ENCODE measurements at regions not wholly inside any gene's neighbourhood (a gene's known extent, or its start where the extent isn't known, plus 50 kb on each side); places are given as distances from the start of the nearest gene placed in this dataset.

DNA sequence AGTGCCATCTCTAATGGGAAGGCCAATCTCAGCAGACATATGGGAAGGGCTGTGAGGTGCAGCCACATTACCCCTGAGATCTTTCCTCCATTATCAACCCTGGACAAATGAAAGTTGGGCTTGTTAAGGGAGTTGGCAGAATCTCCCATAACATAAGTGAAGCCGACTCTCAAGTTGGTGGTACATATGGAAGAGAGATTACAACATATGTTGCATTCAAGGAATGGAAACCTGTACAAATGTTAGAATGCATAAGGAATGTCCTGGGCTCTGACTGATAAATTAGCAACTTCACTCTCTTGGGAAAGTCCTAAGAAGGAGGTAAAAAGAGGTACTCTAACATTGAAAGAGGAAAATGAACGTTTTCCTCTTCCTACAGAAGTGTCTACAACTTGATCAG, 288.7 kb downstream of the IL20RB start:
- TF ChIP-seq POLR2A (IDR thresholded peaks at IDR 0.05; ENCODE audit: low read depth, low read length) = no peak
- no peak for TF ChIP-seq RFX5 (IDR thresholded peaks at IDR 0.05; ENCODE audit: low read depth, low read length)
- TF ChIP-seq, protein P1, sequence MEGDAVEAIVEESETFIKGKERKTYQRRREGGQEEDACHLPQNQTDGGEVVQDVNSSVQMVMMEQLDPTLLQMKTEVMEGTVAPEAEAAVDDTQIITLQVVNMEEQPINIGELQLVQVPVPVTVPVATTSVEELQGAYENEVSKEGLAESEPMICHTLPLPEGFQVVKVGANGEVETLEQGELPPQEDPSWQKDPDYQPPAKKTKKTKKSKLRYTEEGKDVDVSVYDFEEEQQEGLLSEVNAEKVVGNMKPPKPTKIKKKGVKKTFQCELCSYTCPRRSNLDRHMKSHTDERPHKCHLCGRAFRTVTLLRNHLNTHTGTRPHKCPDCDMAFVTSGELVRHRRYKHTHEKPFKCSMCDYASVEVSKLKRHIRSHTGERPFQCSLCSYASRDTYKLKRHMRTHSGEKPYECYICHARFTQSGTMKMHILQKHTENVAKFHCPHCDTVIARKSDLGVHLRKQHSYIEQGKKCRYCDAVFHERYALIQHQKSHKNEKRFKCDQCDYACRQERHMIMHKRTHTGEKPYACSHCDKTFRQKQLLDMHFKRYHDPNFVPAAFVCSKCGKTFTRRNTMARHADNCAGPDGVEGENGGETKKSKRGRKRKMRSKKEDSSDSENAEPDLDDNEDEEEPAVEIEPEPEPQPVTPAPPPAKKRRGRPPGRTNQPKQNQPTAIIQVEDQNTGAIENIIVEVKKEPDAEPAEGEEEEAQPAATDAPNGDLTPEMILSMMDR (conservative IDR thresholded peaks at IDR 0.05; ENCODE audit: low read depth, low read length) = no peak
- no peak for TF ChIP-seq RAD21 (IDR thresholded peaks at IDR 0.05; ENCODE audit: low read length)
- no peak for TF ChIP-seq MAZ (IDR thresholded peaks at IDR 0.05; ENCODE audit: borderline replicate concordance, low read depth, low read length)
- no peak for TF ChIP-seq MAFK (IDR thresholded peaks at IDR 0.05; ENCODE audit: low read depth, low read length)
- no peak for TF ChIP-seq CEBPB (IDR thresholded peaks at IDR 0.05; ENCODE audit: low read depth, low read length)
